ENCODE measurements at regions not wholly inside any gene's neighbourhood (a gene's known extent, or its start where the extent isn't known, plus 50 kb on each side); places are given as distances from the start of the nearest gene placed in this dataset.

DNA sequence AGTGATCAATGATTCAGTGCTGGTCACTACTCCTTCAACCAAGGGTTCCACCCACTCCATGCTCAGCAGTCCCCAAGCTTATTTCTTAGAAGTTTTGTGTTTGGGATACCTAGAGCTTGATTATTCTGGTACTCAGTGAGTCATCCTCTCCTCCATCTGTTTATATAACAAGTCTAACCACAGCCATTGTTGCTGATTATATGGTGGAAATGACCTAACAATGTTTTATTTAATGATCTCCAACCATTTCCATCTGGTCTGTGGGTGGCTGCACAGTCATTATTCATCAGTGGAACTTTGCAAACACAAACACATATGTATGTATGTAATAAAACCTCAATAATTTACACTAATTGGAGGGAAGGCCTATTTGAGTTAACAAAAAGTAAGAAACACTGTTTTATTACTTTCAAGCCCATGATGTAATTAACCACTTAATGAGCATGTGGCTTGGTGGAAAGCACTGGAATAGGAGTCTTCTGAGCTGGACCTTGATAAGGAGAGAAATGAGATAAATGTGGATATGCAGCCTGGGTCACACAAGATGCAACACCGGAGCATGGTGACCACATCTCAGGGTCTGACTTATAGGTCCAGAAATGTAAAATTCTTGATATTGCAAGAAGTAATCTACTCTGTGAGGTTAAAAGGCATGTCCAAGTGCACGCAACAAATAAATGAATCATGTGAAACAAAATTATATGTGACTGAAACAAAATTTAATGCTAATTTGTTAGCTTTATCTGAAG is 99.0 kb upstream of the WLS start (continued):
- TF ChIP-seq FOS (IDR thresholded peaks at IDR 0.05; ENCODE audit: low read depth, low read length) (peak; percentile 92), CEBPB (IDR thresholded peaks at IDR 0.05; ENCODE audit: low read depth, low read length) (peak; percentile 67), RAD21 (IDR thresholded peaks at IDR 0.05; ENCODE audit: low read length) (no peak)

DNA sequence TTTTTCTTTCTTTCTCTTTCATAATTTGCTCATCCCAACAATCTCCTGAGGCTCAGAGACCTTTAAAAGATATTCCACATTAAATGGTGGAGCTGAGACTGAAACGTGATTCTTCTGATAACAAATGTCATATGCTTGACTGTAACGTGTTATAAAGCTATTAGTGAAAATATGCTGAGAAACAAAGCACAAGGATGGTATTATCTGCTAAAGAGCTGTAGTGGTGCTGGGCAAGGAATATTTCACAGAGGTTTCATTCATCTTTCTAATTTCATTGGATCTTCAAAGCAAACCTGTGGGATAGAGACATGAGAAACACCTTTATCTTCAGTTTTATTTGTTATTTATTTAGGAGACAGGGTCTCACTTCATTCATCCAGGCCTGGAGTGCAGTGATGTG is 98.1 kb upstream of the WLS start:
- in situ Hi-C loops (cut with MboI; ENCODE audit: low sequenced_read_pairs) = no loop called here
- CTCF ChIA-PET = interaction anchor here (0.7 to 1.1 kb wide), 3 partner anchors 9 to 210 kb away, joined by 3 to 5 read pairs (median 4); no protein-coding TSS in a partner anchor
- Histone ChIP-seq H2AK9ac (replicated peaks; ENCODE audit: low read depth, low read length, poor library complexity) (no peak overlapping the region), H4K8ac (ENCODE audit: low read depth in 2 of 2, low read length in 2 of 2) (peak overlapping the region; percentile 38 to 53; a peak in 3 of 4 replicates), H2AFZ (replicated peaks; ENCODE audit: low read length, poor library complexity) (no peak overlapping the region), H4K20me1 (ENCODE audit: insufficient read depth, low read length) (no peaks in the 10 kb centered on the region; the same call in 1 of the 2 replicates), H3K9ac (ENCODE audit: low read depth, low read length) (no peak overlapping the region), H3K79me1 (ENCODE audit: low read depth in 1 of 2, low read length in 2 of 2) (no peaks in the 10 kb centered on the region), H3K4ac (ENCODE audit: low read depth, low read length) (peak overlapping the region; percentile 85), H2BK15ac (ENCODE audit: low read depth, low read length) (peak overlapping the region; percentile 70; the same call in 1 of the 3 replicates), H4K91ac (ENCODE audit: insufficient read depth, low read depth, low read length) (peak overlapping the region; percentile 69), H3K4me3 (ENCODE audit: insufficient read depth, low read depth, low read length) (no peak overlapping the region), H2BK5ac (ENCODE audit: low read depth, low read length, poor library complexity, severe bottlenecking) (peak overlapping the region; percentile 75), H3K4me1 (ENCODE audit: control insufficient read depth, insufficient read depth, low read length) (peaks cover 20% of the 10 kb centered on the region), H3K14ac (replicated peaks; ENCODE audit: low read depth, low read length) (peak overlapping the region; percentile 57; the same call in 1 of the 2 replicates), H3K18ac (ENCODE audit: low read depth, low read length) (peak overlapping the region; percentile 91), H3K56ac (ENCODE audit: extremely low read depth, insufficient read depth, low read length) (peak overlapping the region; percentile 45), H2BK120ac (ENCODE audit: low read depth, low read length) (peak overlapping the region; percentile 69), H3K9me1 (ENCODE audit: insufficient read depth, low read length) (peaks cover 13% of the 10 kb centered on the region), H2BK20ac (ENCODE audit: low read depth, low read length) (peak overlapping the region; percentile 59), H4K5ac (ENCODE audit: low read depth, low read length) (0 out of 2 replicates have a peak overlapping the region, but pooled peaks have one; percentile 39), H3K27ac (ENCODE audit: insufficient read depth, low read length) (peak overlapping the region; percentile 48), H3K4me2 (ENCODE audit: low read depth, low read length) (no peak overlapping the region), H2AK5ac (ENCODE audit: low read depth, low read length) (peak overlapping the region; percentile 79), H3K36me3 (ENCODE audit: control insufficient read depth, insufficient read depth, low read length) (no peaks in the 10 kb centered on the region), H3K27me3 (ENCODE audit: control insufficient read depth, insufficient read depth, low read length) (no peaks in the 10 kb centered on the region), H3K23ac (ENCODE audit: low read depth, low read length) (peak overlapping the region; percentile 44; the same call in 1 of the 2 replicates), H3K9me3 (ENCODE audit: control insufficient read depth, insufficient read depth, low read length) (no peaks in the 10 kb centered on the region)
- BruUV-seq (replicated peaks) = no TSS peak
- TF ChIP-seq BHLHE40 (IDR thresholded peaks at IDR 0.05; ENCODE audit: low read depth, low read length) (no peak), CEBPB (IDR thresholded peaks at IDR 0.05; ENCODE audit: low read depth, low read length) (no peak), CHD1 (IDR thresholded peaks at IDR 0.05; ENCODE audit: low read depth, low read length) (no peak), FOS (IDR thresholded peaks at IDR 0.05; ENCODE audit: low read depth, low read length) (no peak), MAFK (IDR thresholded peaks at IDR 0.05; ENCODE audit: low read depth, low read length) (no peak)
- TF ChIP-seq, protein P1, sequence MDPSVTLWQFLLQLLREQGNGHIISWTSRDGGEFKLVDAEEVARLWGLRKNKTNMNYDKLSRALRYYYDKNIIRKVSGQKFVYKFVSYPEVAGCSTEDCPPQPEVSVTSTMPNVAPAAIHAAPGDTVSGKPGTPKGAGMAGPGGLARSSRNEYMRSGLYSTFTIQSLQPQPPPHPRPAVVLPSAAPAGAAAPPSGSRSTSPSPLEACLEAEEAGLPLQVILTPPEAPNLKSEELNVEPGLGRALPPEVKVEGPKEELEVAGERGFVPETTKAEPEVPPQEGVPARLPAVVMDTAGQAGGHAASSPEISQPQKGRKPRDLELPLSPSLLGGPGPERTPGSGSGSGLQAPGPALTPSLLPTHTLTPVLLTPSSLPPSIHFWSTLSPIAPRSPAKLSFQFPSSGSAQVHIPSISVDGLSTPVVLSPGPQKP (IDR thresholded peaks at IDR 0.05; ENCODE audit: borderline replicate concordance, low read depth, low read length) = no peak
- TF ChIP-seq, protein P2, sequence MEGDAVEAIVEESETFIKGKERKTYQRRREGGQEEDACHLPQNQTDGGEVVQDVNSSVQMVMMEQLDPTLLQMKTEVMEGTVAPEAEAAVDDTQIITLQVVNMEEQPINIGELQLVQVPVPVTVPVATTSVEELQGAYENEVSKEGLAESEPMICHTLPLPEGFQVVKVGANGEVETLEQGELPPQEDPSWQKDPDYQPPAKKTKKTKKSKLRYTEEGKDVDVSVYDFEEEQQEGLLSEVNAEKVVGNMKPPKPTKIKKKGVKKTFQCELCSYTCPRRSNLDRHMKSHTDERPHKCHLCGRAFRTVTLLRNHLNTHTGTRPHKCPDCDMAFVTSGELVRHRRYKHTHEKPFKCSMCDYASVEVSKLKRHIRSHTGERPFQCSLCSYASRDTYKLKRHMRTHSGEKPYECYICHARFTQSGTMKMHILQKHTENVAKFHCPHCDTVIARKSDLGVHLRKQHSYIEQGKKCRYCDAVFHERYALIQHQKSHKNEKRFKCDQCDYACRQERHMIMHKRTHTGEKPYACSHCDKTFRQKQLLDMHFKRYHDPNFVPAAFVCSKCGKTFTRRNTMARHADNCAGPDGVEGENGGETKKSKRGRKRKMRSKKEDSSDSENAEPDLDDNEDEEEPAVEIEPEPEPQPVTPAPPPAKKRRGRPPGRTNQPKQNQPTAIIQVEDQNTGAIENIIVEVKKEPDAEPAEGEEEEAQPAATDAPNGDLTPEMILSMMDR (conservative IDR thresholded peaks at IDR 0.05; ENCODE audit: low read depth, low read length) = no peak
- ATAC-seq (ENCODE audit: low read depth) (no peak), DNase-seq (no peak)
- dilution Hi-C loops (cut with HindIII; ENCODE audit: low sequenced_read_pairs, unreplicated experiment) = no loop called here
- intact Hi-C loops (cut with micrococcal nuclease) = no loop called here
- POLR2A ChIA-PET (ENCODE audit: unreplicated experiment) = no interaction called here
- WGBS, 2 experiments (ENCODE audit: extremely low coverage in 2 of 2, insufficient read length in 1 of 2) = no CpG with 5 or more reads among the region's 2 CpGs

Data from IMR-90 (cell line).